ENCODE measurements at regions not wholly inside any gene's neighbourhood (a gene's known extent, or its start where the extent isn't known, plus 50 kb on each side); places are given as distances from the start of the nearest gene placed in this dataset.

DNA sequence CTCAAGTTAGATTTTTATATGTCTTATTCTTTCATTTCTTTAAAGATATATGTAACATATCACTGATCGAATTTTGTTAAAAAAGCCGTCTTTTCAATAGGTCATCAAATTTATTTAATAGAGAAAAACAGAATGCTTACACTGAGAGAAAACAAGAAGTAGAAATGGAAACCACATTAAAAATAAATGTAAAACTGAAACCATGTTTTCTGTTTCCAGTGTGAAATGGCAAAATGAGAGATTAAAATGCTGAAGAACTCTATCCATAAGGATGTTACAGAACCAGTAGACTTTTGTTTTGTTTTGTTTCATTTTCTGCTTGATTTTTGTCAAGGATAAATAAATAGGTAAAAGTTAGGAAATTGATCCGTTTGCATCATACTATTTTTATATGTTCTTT lies 210.1 kb downstream of the PRDM9 start:
- TF ChIP-seq, protein P1, sequence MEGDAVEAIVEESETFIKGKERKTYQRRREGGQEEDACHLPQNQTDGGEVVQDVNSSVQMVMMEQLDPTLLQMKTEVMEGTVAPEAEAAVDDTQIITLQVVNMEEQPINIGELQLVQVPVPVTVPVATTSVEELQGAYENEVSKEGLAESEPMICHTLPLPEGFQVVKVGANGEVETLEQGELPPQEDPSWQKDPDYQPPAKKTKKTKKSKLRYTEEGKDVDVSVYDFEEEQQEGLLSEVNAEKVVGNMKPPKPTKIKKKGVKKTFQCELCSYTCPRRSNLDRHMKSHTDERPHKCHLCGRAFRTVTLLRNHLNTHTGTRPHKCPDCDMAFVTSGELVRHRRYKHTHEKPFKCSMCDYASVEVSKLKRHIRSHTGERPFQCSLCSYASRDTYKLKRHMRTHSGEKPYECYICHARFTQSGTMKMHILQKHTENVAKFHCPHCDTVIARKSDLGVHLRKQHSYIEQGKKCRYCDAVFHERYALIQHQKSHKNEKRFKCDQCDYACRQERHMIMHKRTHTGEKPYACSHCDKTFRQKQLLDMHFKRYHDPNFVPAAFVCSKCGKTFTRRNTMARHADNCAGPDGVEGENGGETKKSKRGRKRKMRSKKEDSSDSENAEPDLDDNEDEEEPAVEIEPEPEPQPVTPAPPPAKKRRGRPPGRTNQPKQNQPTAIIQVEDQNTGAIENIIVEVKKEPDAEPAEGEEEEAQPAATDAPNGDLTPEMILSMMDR (conservative IDR thresholded peaks at IDR 0.05; ENCODE audit: low read depth, low read length), result no peak
- no peak for DNase-seq (ENCODE audit: low read depth)
- no peak overlapping the region for H3K4me3 ChIP-seq (ENCODE audit: low read depth, low read length)

DNA sequence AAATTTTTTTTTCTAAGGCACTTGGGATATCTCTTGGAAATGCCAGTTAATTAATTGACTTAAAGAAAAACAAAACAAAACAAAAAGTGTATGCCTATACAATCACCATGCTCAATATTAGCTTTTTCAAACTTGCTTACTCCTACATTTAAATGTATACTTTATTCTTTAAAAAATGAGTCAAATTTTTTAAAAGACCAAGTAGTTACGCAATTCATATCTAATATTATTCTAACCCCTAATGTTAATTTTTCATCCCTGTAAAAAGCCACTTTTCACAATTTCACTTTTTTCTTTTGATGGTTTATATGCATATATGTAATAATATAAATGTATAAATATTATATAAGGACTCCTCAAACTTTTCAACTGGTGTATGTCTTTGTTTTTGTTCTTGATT lies 211.2 kb downstream of the PRDM9 start:
- H3K4me3 ChIP-seq (ENCODE audit: low read depth, low read length), result no peak overlapping the region
- TF ChIP-seq, protein P1 (conservative IDR thresholded peaks at IDR 0.05; ENCODE audit: low read depth, low read length), result no peak
- no peak for DNase-seq (ENCODE audit: low read depth)

DNA sequence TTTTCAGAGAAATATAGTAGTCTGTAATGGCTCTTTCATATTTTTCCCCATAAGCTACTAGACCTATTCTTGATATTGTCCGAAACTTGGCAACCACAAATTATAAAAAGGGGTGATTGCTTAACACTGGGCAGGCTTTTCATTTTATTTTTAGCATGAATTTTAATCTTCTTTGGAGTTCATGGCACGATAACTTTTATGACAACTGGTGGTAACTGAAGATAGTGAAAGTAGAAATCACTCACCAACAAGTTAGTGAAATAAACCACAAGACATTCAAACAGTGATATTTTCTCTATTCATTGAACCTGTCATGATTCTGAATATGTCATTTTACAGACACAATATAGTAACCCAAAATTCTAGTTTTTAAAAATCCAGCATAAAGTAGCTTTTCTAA lies 213.9 kb downstream of the PRDM9 start:
- no peak for DNase-seq (ENCODE audit: low read depth)
- H3K4me3 ChIP-seq (ENCODE audit: low read depth, low read length), result no peak overlapping the region
- TF ChIP-seq, protein P1 (conservative IDR thresholded peaks at IDR 0.05; ENCODE audit: low read depth, low read length), result no peak

DNA sequence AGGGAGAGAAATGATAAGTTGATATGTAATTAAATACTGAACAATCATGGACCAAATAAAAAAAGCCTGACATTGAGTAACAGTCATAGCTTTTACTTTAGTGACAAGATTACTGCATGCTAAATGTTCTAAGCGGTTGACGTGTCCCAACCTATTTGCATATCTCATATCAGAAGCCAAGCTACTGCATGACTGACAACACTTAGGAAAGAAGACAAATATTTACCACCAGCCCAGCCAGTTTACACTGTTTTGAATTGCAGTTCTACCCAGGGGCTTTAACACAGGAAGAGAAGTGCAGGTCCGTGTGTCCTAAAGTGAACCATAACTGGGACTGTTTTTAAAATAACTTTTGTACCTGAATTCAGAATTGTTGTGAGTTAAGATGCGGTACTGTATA lies 219.9 kb downstream of the PRDM9 start:
- DNase-seq (ENCODE audit: low read depth), result no peak
- TF ChIP-seq, protein P1 (conservative IDR thresholded peaks at IDR 0.05; ENCODE audit: low read depth, low read length), result no peak
- no peak overlapping the region for H3K4me3 ChIP-seq (ENCODE audit: low read depth, low read length)

DNA sequence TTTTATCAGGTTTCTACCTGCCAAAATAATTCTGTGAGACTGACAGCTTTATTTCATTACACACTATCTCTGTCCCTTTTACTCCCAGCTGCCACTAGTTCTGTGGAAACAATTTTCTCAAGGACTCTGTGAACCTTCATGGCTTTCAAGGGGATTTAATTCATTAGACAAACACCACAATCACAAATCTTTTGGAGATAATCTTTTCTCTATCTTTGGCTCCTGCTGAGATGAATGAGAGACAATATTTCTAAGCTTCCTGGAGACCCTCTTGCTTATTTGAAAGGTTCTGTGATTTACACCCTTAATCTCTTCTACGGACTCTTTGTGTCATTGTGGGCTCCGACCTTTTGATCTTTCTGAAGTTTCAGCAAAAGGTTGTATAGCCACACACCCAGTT lies 222.6 kb downstream of the PRDM9 start:
- TF ChIP-seq, protein P1 (conservative IDR thresholded peaks at IDR 0.05; ENCODE audit: low read depth, low read length), result no peak
- no peak overlapping the region for H3K4me3 ChIP-seq (ENCODE audit: low read depth, low read length)
- DNase-seq (ENCODE audit: low read depth), result no peak

DNA sequence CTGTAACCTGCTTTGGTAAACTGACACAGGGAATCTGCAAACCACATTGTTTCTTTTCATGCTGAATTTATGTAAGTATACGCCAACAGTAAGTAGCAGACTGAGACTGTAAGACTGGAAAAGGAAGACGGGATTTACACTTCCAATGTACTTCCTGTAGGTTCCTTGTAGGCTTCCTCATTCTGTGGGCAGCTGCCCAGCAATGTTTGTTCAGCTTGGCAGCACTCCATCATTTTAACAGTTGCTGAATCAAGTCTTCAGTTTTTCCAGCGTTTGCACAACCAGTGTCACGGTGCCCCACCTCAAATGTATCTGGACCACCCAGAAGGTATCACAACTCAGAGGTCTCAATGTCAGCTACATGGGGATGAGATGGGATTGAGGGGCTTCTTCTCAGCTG lies 232.6 kb downstream of the PRDM9 start:
- TF ChIP-seq, protein P1 (conservative IDR thresholded peaks at IDR 0.05; ENCODE audit: low read depth, low read length), result no peak
- H3K4me3 ChIP-seq (ENCODE audit: low read depth, low read length), result no peak overlapping the region
- no peak for DNase-seq (ENCODE audit: low read depth)

DNA sequence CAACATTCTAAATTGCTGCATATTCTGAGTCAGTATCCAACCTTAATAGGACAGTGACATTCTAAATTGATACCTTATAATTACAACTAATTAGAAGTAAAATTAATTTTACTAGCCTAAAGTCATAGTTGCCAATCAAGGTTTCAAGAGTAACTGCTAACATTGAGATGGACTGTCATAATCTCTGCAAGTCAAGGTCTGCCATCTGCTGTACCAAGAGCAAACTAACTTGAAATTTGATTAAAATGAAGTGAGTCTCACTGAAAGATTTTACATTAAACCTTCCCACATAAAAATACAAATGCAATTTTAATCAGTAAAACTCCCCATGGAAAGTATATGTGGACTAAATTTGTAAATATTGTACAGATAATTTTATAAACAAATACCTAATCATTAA lies 235.3 kb downstream of the PRDM9 start:
- no peak overlapping the region for H3K4me3 ChIP-seq (ENCODE audit: low read depth, low read length)
- no peak for DNase-seq (ENCODE audit: low read depth)
- TF ChIP-seq, protein P1 (conservative IDR thresholded peaks at IDR 0.05; ENCODE audit: low read depth, low read length), result no peak

All from choroid plexus epithelial cell (primary cell).